Skeletal muscle cell (primary cell): ENCODE measurements at regions not wholly inside any gene's neighbourhood (a gene's known extent, or its start where the extent isn't known, plus 50 kb on each side); places are given as distances from the start of the nearest gene placed in this dataset.

ENCODE experiments used
- DNase-seq: peaks from one replicate; pipeline ENCODE4 v3.0.0-alpha.2; 2010; ENCODE audit warnings: low read depth
- H3K4me3 ChIP-seq: 2 replicates; pipeline ENCODE4 v1.5.1; 2011; ENCODE audit warnings: low read depth, mild to moderate bottlenecking, control low read depth, low read length, moderate library complexity

DNA sequence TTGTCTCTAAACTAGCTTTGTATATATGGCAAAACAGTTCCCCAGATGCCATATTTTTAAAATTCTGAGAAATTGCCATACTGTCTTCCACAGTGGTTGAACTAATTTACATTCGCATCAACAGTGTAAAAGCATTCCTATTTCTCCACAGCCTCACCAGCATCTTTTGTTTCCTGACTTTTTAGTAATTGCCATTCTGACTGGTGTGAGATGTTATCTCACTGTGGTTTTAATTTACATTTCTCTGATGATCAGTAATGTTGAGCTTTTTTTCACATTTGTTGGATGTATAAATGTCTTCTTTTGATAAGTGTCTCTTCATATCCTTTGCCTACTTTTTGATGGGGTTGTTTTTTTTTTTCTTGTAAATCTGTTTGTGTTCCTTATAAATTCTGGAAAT, 1222.7 kb upstream of the CITED2 start:
- no peak overlapping the region for H3K4me3 ChIP-seq
- DNase-seq: no peak

- no peak overlapping the region for H3K4me3 ChIP-seq
- DNase-seq: no peak
These were observed 1220.3 kb upstream of the CITED2 start for GRCh38 chr6:140594806-140595128.

- DNase-seq: no peak
- no peak overlapping the region for H3K4me3 ChIP-seq
These were observed 1218.4 kb upstream of the CITED2 start for GRCh38 chr6:140592877-140593276.

DNA sequence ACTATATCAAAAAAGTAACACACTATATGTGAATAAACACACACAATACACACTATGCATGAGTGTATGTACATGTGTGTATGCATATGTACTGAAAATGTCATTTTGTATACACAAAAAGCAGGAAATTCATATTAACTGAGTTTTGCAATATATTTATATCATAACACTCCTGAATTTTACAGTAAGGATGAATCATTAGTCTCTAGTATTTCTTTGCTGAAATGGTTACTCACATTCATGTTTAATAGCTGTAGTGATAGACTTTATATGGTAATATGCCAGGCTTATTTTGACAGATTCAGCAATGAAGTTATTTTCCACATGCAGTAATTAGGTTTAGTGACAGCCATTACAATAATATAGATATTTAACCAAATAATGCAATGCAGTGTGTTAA, 1216.2 kb upstream of the CITED2 start:
- H3K4me3 ChIP-seq: no peak overlapping the region
- no peak for DNase-seq

GRCh38 chr6:140586426-140587061, 1212.1 kb upstream of the CITED2 start:
- no peak overlapping the region for H3K4me3 ChIP-seq
- no peak for DNase-seq

DNA sequence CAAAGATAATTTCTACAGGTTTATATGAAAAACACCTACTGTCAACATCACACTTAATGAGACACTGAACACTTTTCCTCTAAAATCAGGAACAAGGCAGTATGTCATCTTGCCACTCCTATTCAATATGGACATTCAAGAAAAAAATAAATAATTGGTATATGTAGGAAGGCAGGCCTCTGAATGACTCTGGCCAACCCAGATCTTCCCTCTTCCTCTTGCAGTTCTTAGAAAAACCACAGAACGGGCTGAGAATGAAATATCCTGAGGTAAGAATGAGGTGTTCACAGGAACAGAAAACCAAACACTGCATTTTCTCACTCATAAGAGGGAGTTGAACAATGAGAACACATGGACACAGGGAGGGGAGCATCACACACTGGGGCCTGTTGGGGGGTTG, 1207.2 kb upstream of the CITED2 start:
- DNase-seq: no peak
- H3K4me3 ChIP-seq: no peak overlapping the region

DNA sequence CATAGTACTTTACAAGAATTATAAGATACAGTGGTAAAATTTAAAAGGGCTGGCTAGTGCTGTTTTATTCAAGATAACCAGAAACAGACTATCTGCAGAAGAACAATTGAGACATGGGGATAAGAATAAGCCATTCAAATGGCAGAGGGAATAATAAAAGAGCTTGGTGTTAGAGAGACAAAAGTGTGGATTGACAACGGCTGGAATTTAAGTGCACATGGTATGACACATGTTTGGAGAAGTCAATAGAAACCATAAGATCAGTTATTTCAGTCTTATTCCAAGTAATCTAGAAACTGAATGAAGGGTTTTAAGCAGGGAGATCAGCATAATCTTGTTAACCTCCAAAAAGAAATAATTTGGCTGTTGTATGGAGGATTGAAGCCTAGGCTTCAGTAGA, 1205.5 kb upstream of the CITED2 start:
- no peak overlapping the region for H3K4me3 ChIP-seq
- DNase-seq: no peak

- DNase-seq: no peak
These were observed 1201.6 kb upstream of the CITED2 start for GRCh38 chr6:140576004-140576555.

DNA sequence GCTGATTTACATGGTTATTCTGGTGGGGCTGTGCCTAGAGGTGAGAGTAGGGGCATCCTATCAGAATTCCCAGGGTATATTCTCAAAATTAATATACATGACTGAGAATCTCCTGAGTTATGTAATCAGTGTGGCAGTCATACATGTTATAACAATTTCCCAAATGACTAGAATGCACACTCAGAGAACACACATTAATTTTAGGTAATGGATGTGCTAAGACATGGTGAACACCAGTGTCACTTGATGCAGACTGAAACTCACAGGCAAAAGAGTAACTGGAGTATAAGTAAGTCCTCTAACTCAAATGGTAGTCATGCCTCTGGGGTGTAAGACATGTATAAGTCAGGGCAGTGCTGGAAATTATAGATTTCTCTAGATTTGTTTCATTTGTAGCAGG, 1198.4 kb upstream of the CITED2 start:
- H3K4me3 ChIP-seq: no peak overlapping the region
- no peak for DNase-seq

More at GRCh38 chr6:140576004-140576555, 1201.6 kb upstream of the CITED2 start:
- no peak overlapping the region for H3K4me3 ChIP-seq

DNA sequence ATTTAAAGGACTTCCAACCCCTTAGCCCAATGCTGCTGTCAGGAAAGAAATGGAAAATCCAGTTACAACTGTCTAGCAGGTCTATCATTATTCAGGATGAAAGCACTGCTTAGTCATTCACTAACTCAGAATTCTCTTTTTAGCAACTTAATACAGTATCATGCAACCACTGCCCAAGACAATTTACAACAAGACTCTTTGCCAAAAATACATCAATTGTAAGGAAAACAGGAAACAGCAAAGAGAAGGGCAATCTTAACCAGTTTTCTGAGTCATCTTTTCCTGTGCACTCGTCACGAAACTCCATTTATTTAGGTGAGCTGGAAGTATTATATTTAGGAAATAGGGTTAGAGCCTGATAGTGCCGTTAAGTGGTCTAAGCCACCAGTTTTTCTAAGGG, 1197.7 kb upstream of the CITED2 start:
- peak; percentile 85 for DNase-seq
- no peak overlapping the region for H3K4me3 ChIP-seq

DNA sequence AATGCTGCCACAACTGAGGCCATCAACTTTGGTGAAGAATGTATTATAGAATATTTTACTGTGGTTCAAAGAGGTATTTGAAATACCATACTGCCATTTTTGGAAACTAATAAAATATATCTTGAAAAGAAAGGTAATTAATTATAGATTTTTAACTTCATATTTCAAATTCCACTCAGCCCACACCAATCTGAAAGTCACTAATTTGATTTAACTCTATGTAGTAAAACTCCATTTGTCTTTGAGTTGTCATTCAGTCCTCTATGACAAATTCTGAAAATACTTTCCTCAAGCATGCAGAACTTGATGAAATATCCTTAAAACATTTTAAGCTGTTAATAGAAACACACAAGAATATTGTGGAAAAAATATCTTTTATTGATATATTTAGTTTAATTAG, 1196.7 kb upstream of the CITED2 start:
- H3K4me3 ChIP-seq: no peak overlapping the region
- DNase-seq: no peak

DNA sequence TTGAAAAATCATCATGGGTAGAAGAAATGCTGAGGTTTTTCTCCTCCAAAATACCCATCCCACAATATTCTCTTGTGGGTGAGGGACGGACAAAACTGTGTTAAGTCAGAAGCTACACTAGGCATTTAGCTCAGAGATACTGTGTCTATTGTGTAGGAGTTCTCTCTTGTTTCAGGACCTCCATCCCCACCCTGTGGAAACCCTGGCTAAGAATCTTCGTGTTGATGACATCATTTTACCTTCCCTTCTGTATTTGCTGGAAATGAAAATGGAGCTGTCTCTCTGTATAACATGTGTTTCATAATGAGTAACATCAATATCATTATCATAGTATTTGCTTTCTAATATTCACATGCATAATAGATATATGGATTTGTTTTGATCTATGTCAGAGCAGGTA, 1193.0 kb upstream of the CITED2 start:
- no peak overlapping the region for H3K4me3 ChIP-seq
- no peak for DNase-seq

DNA sequence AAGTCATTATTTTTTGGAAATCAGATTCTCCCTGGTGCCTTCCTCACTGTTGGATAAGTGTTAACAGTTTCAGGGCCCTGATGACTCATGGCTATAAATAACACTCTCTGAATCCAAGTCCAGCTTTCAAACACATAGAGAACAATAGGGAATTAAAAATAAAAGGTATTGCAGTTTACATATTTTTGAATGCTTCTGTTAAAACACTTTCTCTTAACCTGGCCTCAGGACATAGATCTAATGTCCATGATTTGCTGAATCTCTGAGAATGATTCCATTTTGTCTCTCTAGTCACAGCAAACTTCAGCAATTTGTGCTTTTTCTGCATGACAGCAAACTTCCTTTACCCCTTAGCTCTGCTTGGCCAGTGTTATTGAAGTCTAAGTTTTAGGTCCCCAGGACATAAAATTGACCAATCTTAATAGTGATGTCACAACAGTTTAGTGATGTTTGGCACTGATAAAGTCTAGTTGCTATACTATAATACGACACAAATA, 1192.4 kb upstream of the CITED2 start:
- H3K4me3 ChIP-seq: no peak overlapping the region
- DNase-seq: peak; percentile 36

- no peak overlapping the region for H3K4me3 ChIP-seq
- no peak for DNase-seq
These were observed 1189.3 kb upstream of the CITED2 start for GRCh38 chr6:140563728-140564127.

DNA sequence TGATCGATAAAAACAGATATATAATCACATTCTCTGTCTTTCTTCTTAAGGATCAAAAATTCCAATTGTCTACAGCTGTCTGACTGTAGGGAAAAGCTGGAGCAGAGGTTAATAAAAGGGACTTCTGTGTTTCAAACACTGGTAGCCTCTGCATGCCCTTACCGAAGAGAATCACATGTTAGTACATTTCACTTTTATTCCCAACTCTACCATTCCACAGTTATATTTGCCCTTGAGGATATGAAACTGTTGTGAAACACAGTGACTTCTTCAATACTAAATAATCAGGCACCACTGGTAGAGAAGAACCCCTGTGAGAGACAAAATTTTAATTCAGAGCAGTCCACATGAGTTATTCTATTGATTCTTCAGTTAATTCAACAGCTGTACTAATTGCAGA, 1187.3 kb upstream of the CITED2 start:
- DNase-seq: no peak
- H3K4me3 ChIP-seq: no peak overlapping the region

- no peak overlapping the region for H3K4me3 ChIP-seq
- DNase-seq: no peak
These were observed 1186.2 kb upstream of the CITED2 start for GRCh38 chr6:140560671-140561070.

DNA sequence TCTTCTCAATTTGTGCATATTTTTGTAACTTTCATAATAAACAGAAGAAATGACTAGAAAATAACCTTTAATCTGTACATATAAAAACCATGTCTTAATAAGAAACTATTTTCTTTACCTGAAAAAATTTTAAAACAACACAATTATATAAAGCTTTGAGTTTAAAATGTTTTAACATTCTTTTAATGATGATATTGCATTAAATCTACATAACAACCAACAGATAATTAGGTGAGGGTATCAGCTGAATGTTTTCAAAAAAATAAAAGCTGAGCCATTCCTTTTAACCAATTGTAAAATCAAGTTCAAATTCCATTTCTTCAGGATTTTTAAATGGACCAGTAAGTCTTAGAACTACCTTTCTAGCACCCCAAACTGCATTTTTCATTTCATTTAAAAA, 1185.0 kb upstream of the CITED2 start:
- H3K4me3 ChIP-seq: no peak overlapping the region
- no peak for DNase-seq

- no peak for DNase-seq
- no peak overlapping the region for H3K4me3 ChIP-seq
These were observed 1180.0 kb upstream of the CITED2 start for GRCh38 chr6:140554421-140554820.

- no peak overlapping the region for H3K4me3 ChIP-seq
- DNase-seq: peak; percentile 12
These were observed 1173.9 kb upstream of the CITED2 start for GRCh38 chr6:140548366-140548765.

GRCh38 chr6:140546640-140547039, 1172.2 kb upstream of the CITED2 start:
- no peak overlapping the region for H3K4me3 ChIP-seq
- DNase-seq: peak; percentile 13

- no peak overlapping the region for H3K4me3 ChIP-seq
- DNase-seq: no peak
These were observed 1170.0 kb upstream of the CITED2 start for GRCh38 chr6:140544431-140544830.

GRCh38 chr6:140542863-140543262, 1168.4 kb upstream of the CITED2 start:
- no peak for DNase-seq
- H3K4me3 ChIP-seq: no peak overlapping the region
